Glutamatergic neuron (in vitro differentiated cells): ENCODE measurements at regions not wholly inside any gene's neighbourhood (a gene's known extent, or its start where the extent isn't known, plus 50 kb on each side); places are given as distances from the start of the nearest gene placed in this dataset.

Experiments
- DNase-seq: peaks from one replicate; pipeline ENCODE4 v3.0.0; 2022
- H3K27ac Mint-ChIP-seq: one replicate; pipeline ENCODE4 v1.8.0; 2020; ENCODE audit warnings: mild to moderate bottlenecking, mixed read lengths, inconsistent platforms; ENCODE audit not compliant: unreplicated experiment
- H3K27me3 Mint-ChIP-seq: one replicate; pipeline ENCODE4 v1.8.0; 2020; ENCODE audit warnings: mild to moderate bottlenecking, moderate library complexity, mixed read lengths, inconsistent platforms; ENCODE audit not compliant: unreplicated experiment
- H3K36me3 Mint-ChIP-seq: one replicate; pipeline ENCODE4 v1.8.0; 2020; ENCODE audit warnings: mild to moderate bottlenecking, mixed read lengths, inconsistent platforms; ENCODE audit not compliant: unreplicated experiment
- H3K4me1 Mint-ChIP-seq: one replicate; pipeline ENCODE4 v1.8.0; 2020; ENCODE audit warnings: mild to moderate bottlenecking, low read depth, mixed read lengths, inconsistent platforms; ENCODE audit not compliant: unreplicated experiment
- H3K4me3 Mint-ChIP-seq: one replicate; pipeline ENCODE4 v1.8.0; 2020; ENCODE audit warnings: mild to moderate bottlenecking, mixed read lengths, inconsistent platforms; ENCODE audit not compliant: unreplicated experiment
- H3K9me3 Mint-ChIP-seq: one replicate; pipeline ENCODE4 v1.8.0; 2020; ENCODE audit warnings: mild to moderate bottlenecking, moderate library complexity, mixed read lengths, inconsistent platforms; ENCODE audit not compliant: unreplicated experiment
- TF ChIP-seq, protein P1 (sequence below): fragments of 200-600 bp; sonication (generic); IDR thresholded peaks from one replicate; pipeline ENCODE4 v1.5.0; 2021; ENCODE audit not compliant: partially characterized antibody, unreplicated experiment

DNA sequence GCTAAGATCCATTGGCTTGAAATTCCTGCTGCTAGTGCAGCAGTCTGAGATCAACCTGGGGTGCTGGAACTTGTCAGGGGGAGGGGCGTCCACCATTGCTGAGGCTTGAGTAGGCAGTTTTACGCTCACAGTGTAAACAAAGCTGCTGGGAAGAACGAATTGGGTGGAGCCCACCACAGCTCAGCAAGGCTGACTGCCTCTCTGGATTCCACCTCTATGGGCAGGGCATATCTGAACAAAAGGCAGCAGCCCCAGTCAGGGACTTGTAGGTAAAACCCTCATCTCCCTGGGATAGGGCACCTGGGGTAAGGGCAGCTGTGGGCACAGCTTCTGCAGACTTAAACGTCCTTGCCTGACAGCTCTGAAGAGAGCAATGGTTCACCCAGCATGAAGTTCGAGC lies 191.7 kb downstream of the ALG10B start:
- no peaks in the 10 kb centered on the region for H3K4me1 Mint-ChIP-seq
- no peaks in the 10 kb centered on the region for H3K36me3 Mint-ChIP-seq
- H3K27me3 Mint-ChIP-seq, result peaks cover 2% of the 10 kb centered on the region
- H3K4me3 Mint-ChIP-seq, result no peak overlapping the region
- H3K9me3 Mint-ChIP-seq, result peaks cover 2% of the 10 kb centered on the region
- peak; percentile 3 for DNase-seq
- H3K27ac Mint-ChIP-seq, result no peak overlapping the region
- TF ChIP-seq, protein P1, sequence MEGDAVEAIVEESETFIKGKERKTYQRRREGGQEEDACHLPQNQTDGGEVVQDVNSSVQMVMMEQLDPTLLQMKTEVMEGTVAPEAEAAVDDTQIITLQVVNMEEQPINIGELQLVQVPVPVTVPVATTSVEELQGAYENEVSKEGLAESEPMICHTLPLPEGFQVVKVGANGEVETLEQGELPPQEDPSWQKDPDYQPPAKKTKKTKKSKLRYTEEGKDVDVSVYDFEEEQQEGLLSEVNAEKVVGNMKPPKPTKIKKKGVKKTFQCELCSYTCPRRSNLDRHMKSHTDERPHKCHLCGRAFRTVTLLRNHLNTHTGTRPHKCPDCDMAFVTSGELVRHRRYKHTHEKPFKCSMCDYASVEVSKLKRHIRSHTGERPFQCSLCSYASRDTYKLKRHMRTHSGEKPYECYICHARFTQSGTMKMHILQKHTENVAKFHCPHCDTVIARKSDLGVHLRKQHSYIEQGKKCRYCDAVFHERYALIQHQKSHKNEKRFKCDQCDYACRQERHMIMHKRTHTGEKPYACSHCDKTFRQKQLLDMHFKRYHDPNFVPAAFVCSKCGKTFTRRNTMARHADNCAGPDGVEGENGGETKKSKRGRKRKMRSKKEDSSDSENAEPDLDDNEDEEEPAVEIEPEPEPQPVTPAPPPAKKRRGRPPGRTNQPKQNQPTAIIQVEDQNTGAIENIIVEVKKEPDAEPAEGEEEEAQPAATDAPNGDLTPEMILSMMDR, result no peak

DNA sequence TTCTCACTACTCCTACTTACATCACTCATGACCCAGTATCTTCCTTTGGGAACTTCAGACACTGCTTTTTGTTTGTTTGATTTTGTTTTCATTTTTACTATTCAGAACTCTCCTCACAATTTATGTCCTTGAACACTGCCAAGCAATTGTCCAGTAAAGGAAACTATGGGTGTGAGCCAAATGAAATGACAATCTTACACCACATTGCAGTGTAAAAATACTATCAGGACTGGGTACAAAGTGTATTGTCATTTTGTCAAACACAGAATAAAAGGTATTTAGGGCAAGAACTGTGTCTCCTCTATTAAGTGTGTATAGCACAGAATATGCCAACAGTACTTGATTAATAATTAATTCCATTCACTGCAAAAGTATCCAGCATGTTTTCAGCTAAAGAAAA lies 199.3 kb downstream of the ALG10B start:
- TF ChIP-seq, protein P1, result no peak
- H3K36me3 Mint-ChIP-seq, result no peaks in the 10 kb centered on the region
- no peak overlapping the region for H3K4me3 Mint-ChIP-seq
- H3K27ac Mint-ChIP-seq, result no peak overlapping the region
- H3K9me3 Mint-ChIP-seq, result peaks cover 2% of the 10 kb centered on the region
- no peaks in the 10 kb centered on the region for H3K4me1 Mint-ChIP-seq
- H3K27me3 Mint-ChIP-seq, result peaks cover 3% of the 10 kb centered on the region
- no peak for DNase-seq

DNA sequence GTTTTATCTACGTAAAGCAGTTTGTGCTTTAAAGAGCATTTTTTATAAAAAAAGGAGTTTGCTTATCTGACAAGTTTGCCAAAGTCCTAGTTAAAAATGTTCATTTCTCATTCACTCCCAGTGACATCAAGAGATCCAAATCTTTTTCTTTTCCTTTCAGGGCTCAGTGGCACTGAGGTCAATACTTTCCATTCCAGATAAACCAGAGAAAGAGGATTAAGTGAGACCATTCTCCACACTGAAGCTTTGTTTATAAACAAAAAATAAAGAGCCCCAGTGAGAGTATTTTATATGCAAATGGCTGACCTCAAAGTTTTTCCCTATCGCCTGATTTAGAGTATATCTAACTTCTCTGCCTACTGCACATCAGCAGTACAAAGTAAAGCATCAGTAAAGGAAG lies 199.8 kb downstream of the ALG10B start:
- Mint-ChIP-seq H3K4me1 (no peaks in the 10 kb centered on the region), H3K27me3 (peaks cover 3% of the 10 kb centered on the region), H3K27ac (no peak overlapping the region), H3K4me3 (no peak overlapping the region), H3K9me3 (peaks cover 2% of the 10 kb centered on the region), H3K36me3 (no peaks in the 10 kb centered on the region)
- DNase-seq, result no peak
- TF ChIP-seq, protein P1, result no peak

DNA sequence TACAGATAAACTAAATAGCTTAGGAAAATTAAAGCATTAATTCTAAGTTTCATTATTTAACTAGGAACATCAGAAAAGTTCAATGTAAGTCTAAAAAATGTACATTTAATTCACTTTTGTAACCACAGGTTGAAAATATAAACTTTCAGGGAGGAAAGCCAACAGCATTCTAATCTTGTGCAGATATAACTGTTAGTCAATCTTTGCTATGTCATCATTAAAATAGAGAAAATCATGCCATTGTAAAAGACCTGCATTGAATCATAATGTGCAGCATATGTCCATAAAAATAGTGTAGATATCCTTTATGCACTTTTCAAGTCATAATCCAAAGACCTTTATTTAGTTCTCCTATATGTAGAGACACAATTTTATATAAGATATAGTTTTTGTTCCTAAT lies 207.3 kb downstream of the ALG10B start:
- no peak overlapping the region for H3K27ac Mint-ChIP-seq
- TF ChIP-seq, protein P1, result no peak
- no peaks in the 10 kb centered on the region for H3K4me1 Mint-ChIP-seq
- H3K27me3 Mint-ChIP-seq, result peaks cover 2% of the 10 kb centered on the region
- no peaks in the 10 kb centered on the region for H3K36me3 Mint-ChIP-seq
- no peaks in the 10 kb centered on the region for H3K9me3 Mint-ChIP-seq
- H3K4me3 Mint-ChIP-seq, result no peak overlapping the region
- no peak for DNase-seq

DNA sequence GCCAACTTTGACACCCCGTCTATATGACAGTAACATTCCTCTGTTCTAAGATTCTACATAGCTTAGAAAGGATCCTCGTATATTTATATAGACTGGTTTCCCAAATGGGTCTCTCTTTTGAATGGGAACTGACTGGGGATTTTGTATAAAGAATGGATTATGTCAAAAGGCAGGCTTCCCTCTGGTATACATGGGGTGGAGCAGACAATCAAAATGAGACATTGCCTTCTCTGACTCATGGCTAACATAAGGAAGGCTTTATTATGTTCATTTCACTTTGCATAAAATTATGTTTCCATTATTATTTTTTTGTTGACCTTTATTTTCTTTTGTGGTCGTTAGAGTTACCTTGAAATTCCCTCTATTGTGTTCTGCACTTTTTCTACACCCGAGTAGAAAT lies 211.1 kb downstream of the ALG10B start:
- no peak for DNase-seq
- Mint-ChIP-seq H3K4me3 (no peak overlapping the region), H3K36me3 (no peaks in the 10 kb centered on the region), H3K4me1 (no peaks in the 10 kb centered on the region), H3K9me3 (no peaks in the 10 kb centered on the region), H3K27me3 (no peaks in the 10 kb centered on the region), H3K27ac (no peak overlapping the region)
- TF ChIP-seq, protein P1, result no peak
